GM19438 (cell line): ENCODE measurements at regions not wholly inside any gene's neighbourhood (a gene's known extent, or its start where the extent isn't known, plus 50 kb on each side); places are given as distances from the start of the nearest gene placed in this dataset.
A peak's percentile ranks its signal among the peaks of the same experiment; 100 is the strongest.

Experiments used
- ATAC-seq: cut with Tn5 transposase; IDR thresholded peaks from one replicate; pipeline ENCODE4 v1.9.1; 2021; ENCODE audit warnings: low read depth; ENCODE audit not compliant: unreplicated experiment

- ATAC-seq: no peak
Observed at GRCh38 chr1:199639453-199639852, 388.1 kb upstream of the NR5A2 start.

GRCh38 chr1:199641531-199641930 lies 386.0 kb upstream of the NR5A2 start:
- no peak for ATAC-seq

GRCh38 chr1:199644912-199645311 lies 382.6 kb upstream of the NR5A2 start:
- no peak for ATAC-seq

DNA sequence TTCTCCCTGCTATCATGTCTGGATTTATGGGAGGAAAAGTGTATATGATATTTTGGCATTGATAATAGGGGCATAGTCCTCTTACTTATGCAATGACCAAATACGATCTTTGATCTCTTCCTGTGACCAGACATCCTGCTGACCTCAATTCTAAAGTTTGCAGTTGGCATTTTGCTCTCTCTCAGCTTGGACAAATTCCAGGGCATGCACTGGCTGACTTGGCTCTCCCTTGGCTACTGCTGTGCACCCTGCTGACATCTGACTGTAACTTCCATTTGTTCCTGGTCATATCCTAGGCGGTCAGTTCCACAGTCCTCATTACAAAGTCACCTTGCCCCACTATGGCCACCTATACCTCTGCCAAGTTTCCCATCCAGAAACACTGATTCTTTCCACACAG lies 380.7 kb upstream of the NR5A2 start:
- ATAC-seq: no peak

DNA sequence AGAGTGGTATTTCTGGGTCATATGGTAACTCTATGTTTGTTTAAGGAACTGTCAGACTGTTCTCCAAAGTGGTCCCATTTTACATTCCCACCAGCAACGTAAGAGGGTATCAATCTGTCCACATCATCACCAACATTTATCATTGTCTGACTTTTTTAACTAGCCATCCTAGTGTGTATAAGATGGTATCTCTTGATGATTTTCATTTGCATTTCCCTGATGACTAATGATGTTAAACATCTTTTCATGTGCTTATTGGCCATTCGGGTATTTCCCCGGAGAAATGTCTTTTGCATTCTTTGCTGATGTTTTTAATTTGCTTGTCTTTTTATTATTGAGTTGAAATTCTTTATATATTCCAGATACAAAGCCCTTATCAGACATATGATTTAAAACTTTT lies 370.1 kb upstream of the NR5A2 start:
- no peak for ATAC-seq

DNA sequence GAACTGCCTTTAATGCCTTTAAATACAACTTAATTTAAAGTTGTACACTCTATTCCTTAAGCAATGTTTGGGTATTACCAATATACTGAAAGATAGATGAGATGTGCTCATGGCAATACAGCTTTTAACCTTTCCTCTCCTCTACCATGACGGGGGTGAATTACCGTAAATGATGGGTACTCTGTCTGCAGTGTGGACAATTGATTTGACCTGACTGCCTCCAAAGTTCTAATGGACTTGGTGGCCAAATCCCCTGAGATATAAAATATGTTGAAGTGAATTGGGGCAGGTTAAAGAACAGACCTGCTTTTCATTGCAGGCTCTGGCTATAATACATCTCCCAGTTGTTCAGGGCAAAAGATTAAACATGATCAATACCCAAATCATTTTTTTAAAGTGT lies 367.4 kb upstream of the NR5A2 start:
- no peak for ATAC-seq

GRCh38 chr1:199665371-199665770 lies 362.1 kb upstream of the NR5A2 start:
- no peak for ATAC-seq

- no peak for ATAC-seq
Observed at GRCh38 chr1:199667089-199667488, 360.4 kb upstream of the NR5A2 start.

DNA sequence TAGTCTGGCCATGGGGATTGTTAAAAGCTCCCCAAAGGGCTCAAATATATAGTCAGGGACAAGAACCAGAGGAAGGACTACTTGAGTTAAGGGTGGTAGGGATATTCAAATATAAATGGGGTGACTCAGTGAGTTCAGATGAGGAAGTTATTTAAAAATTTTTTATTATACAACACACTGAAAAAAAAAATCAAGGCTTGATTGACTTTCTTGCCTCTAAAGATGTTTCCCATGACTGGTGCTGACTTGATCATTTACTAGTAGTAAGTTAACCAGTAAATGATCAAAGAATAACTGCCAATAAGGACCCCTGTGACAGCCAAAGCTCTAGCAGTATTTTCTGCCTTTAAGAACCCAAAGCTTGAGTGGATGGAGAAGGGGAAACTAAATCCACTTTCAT lies 357.6 kb upstream of the NR5A2 start:
- ATAC-seq: no peak

GRCh38 chr1:199671684-199672083 lies 355.8 kb upstream of the NR5A2 start:
- no peak for ATAC-seq

GRCh38 chr1:199675937-199676336 lies 351.6 kb upstream of the NR5A2 start:
- no peak for ATAC-seq

- no peak for ATAC-seq
Observed at GRCh38 chr1:199678771-199679170, 348.7 kb upstream of the NR5A2 start.

- no peak for ATAC-seq
Observed at GRCh38 chr1:199682081-199682480, 345.4 kb upstream of the NR5A2 start.

DNA sequence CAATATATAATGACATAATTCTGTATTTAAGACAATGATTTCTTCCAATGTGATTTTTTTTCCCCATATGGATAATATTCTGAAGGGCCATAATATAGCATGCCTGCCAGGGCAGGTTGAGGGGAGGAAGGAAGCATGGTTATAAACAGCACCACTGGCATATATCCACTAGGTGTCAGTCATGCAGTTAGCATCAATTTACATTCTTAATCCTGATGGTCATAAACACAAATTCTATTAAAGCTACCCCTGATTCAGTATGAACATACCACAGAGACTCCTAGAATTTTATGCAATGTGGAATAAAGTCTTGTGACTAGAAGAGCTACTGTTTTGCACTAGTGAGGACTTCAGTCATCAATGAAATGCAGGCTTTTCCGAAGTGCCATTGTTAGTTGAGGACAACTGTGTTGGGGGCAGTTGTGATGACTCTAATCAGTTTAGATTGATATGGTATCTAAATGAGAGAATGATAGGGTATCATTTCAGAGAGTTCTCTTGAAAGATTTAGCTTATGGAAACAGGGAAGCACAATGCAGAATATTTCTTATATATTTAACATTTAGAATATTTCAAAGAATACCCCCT lies 342.7 kb upstream of the NR5A2 start:
- peak; percentile 95 for ATAC-seq

DNA sequence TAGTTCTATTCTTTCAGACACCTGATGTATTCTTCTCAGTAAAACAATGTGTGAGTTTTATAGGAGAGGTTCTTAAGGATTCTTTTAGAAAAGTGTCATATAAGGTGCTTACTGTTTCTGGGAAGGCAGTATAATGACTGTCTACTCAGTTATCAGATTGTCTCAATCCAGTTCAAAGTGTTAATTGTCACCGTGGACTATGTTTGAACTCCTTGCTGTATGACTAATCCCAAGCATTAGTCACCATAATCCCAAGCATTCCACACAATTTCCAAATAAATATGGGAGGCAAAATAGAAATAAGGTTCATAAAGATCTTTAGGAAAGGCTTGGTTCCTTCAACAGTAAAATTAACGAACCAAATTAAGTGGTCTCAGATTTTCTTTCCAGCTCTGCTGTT lies 342.1 kb upstream of the NR5A2 start:
- ATAC-seq: no peak

DNA sequence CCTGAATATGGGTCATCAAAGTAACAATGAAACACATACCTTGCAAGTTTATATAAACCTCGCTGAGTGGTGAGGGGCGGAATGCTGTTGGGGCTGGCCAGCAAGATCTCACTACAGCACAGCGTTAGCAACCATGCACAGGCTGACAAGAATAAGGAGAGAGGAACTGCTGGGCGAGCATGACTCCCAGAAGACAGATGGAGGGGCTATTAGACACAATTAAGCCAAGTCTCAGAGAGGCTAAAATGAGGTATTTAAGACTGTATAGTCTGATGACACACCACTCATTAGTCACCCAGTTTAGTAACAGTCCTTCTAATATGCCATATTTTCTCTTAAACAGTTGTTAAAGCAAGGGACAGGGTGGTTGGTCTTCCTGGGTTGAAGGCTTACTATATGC lies 340.2 kb upstream of the NR5A2 start:
- no peak for ATAC-seq

- no peak for ATAC-seq
Observed at GRCh38 chr1:199688133-199688676, 339.3 kb upstream of the NR5A2 start.

DNA sequence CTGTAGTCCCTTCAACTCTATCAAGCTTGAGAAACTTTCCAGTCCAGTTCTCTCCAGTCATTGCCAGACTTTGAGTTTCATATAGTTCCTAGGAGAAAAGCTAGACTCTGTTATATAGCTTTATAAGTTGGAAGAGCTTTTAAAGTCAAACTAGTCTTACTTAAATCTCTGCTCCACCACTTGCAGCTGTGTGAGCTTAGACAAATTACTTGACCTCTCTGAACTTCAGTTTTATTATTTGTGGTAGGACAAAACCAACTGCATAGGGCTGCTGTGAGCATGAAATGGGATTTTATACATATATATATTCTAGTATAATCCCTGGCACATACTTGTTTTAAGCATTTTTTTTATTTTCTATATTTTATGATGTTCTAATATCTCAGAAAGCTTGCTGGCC lies 338.7 kb upstream of the NR5A2 start:
- no peak for ATAC-seq

DNA sequence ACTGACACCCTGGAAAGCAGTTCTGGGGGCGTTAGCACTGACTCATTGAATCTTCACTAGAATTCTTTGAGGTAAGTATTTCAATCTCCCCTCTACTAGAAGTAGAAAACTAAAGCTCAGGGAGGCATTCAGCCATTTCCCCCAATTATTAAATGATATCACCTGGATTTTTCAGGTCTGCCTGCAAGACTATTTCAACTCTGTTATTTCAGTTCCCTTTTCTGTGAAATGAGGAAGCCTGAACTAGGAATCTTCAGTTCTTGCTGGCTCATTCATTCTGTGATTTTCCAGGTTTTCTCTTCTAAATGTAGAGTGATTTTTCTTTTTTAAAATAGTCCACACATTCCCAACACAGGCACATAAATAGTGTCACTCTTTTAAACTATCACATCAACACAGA lies 337.0 kb upstream of the NR5A2 start:
- ATAC-seq: no peak

- ATAC-seq: no peak
Observed at GRCh38 chr1:199691540-199691939, 336.0 kb upstream of the NR5A2 start.

DNA sequence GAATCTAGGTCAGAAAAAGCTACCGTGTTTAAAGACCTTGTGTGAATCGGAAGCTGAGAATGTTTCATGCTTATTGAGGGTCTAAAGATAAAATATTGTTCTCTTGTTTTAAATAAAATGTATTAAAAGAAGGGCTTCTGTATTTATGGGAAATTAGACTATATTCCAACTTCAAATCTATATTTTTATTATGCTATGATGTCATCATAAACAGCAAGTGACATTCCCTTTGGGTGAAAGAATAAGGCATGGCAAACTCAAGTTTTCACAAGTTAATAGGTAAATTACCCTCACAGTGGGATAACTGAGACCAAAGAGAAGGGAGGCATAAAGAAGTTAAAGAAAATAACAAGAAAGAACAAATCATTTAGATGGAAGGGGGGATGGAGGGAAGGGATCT lies 333.8 kb upstream of the NR5A2 start:
- ATAC-seq: no peak

- no peak for ATAC-seq
Observed at GRCh38 chr1:199696225-199696624, 331.3 kb upstream of the NR5A2 start.

DNA sequence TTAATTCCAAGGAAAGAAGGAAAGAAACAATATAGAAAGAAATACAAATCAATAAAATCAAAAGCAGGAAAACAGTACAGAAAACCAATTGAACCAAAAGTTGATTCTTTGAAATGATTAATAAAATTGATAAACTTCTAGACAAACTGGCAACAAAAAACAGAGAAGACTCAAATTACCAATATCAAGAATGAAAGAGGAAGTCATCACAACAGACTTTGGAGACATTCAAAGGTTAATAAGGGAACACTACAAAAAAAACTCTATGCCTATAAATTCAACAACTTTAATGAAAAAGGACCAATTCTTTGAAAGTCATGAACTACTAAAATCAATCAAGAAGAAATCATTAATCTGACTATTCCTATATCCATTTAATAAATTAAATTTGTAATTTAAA lies 329.3 kb upstream of the NR5A2 start:
- no peak for ATAC-seq
